ENCODE measurements at regions not wholly inside any gene's neighbourhood (a gene's known extent, or its start where the extent isn't known, plus 50 kb on each side); places are given as distances from the start of the nearest gene placed in this dataset.

GRCh38 chr20:39911497-39911896 lies 777.5 kb downstream of the MAFB start:
- Mint-ChIP-seq H3K4me3 (no peak overlapping the region), H3K4me1 (no peaks in the 10 kb centered on the region), H3K9me3 (no peaks in the 10 kb centered on the region), H3K36me3 (ENCODE audit: low read depth) (no peaks in the 10 kb centered on the region), H3K27me3 (ENCODE audit: insufficient read depth, low read depth, poor library complexity) (no peaks in the 10 kb centered on the region), H3K27ac (no peak overlapping the region)
- TF ChIP-seq ZNF462 (CRISPR knock-in tag; IDR thresholded peaks at IDR 0.05) (no peak), CTCF (conservative IDR thresholded peaks at IDR 0.05; ENCODE audit: low read depth in 2 of 2) (no peak), ZNF331 (CRISPR knock-in tag; IDR thresholded peaks at IDR 0.05; ENCODE audit: low read depth) (no peak), ETS1 (IDR thresholded peaks at IDR 0.05) (no peak), EZH2 (IDR thresholded peaks at IDR 0.05; ENCODE audit: low read depth, unreplicated experiment) (no peak)
- Histone ChIP-seq H3K9me2 (ENCODE audit: insufficient read depth) (peaks cover 18% of the 10 kb centered on the region), H4K20me1 (replicated peaks; ENCODE audit: insufficient read depth) (no peaks in the 10 kb centered on the region), H3K79me2 (replicated peaks; ENCODE audit: insufficient read depth) (no peaks in the 10 kb centered on the region), H3F3A (replicated peaks; ENCODE audit: low read depth) (no peaks in the 10 kb centered on the region), H3K27me3 (ENCODE audit: insufficient read depth) (no peaks in the 10 kb centered on the region), H3K4me3 (no peak overlapping the region), H2AFZ (no peak overlapping the region), H3K27ac (ENCODE audit: low read depth) (no peak overlapping the region), H3K4me2 (no peak overlapping the region), H3K36me3 (ENCODE audit: insufficient read depth) (no peaks in the 10 kb centered on the region), H3K4me1 (ENCODE audit: insufficient read depth) (no peaks in the 10 kb centered on the region)
- DNase-seq (ENCODE audit: low spot score) = no peak
- ATAC-seq = no peak
